Effector CD4-positive, alpha-beta T cell (primary cell): ENCODE measurements at regions not wholly inside any gene's neighbourhood (a gene's known extent, or its start where the extent isn't known, plus 50 kb on each side); places are given as distances from the start of the nearest gene placed in this dataset.

Experiments
- DNase-seq: peaks from one replicate; pipeline ENCODE4 v3.0.0-alpha.2; 2020

GRCh38 chr4:24279469-24279868 lies 304.9 kb downstream of the DHX15 start:
- no peak for DNase-seq

- DNase-seq, result no peak
These were observed 305.7 kb downstream of the DHX15 start for GRCh38 chr4:24278693-24279092.

GRCh38 chr4:24274381-24274941 lies 309.9 kb downstream of the DHX15 start:
- no peak for DNase-seq

GRCh38 chr4:24273136-24273535 lies 311.2 kb downstream of the DHX15 start:
- no peak for DNase-seq

GRCh38 chr4:24266951-24267722 lies 317.2 kb downstream of the DHX15 start:
- DNase-seq, result no peak

- no peak for DNase-seq
These were observed 318.4 kb downstream of the DHX15 start for GRCh38 chr4:24265989-24266388.

GRCh38 chr4:24262616-24263015 lies 321.7 kb downstream of the DHX15 start:
- no peak for DNase-seq

GRCh38 chr4:24262084-24262483 lies 322.3 kb downstream of the DHX15 start:
- DNase-seq, result no peak

- DNase-seq, result no peak
These were observed 323.3 kb downstream of the DHX15 start for GRCh38 chr4:24260923-24261564.

GRCh38 chr4:24260133-24260715 lies 324.1 kb downstream of the DHX15 start:
- DNase-seq, result no peak

GRCh38 chr4:24256547-24256946 lies 327.8 kb downstream of the DHX15 start:
- DNase-seq, result no peak

GRCh38 chr4:24256066-24256465 lies 328.3 kb downstream of the DHX15 start:
- DNase-seq, result no peak

GRCh38 chr4:24252121-24252520 lies 332.2 kb downstream of the DHX15 start:
- no peak for DNase-seq

- no peak for DNase-seq
These were observed 332.8 kb downstream of the DHX15 start for GRCh38 chr4:24251589-24251988.

GRCh38 chr4:24249972-24250371 lies 334.4 kb downstream of the DHX15 start:
- no peak for DNase-seq

- no peak for DNase-seq
These were observed 335.4 kb downstream of the DHX15 start for GRCh38 chr4:24248674-24249630.

- DNase-seq, result no peak
These were observed 338.9 kb downstream of the DHX15 start for GRCh38 chr4:24245491-24245820.

GRCh38 chr4:24244663-24245490 lies 339.5 kb downstream of the DHX15 start:
- DNase-seq, result no peak

- no peak for DNase-seq
These were observed 340.7 kb downstream of the DHX15 start for GRCh38 chr4:24243641-24244040.

GRCh38 chr4:24241511-24241910 lies 342.8 kb downstream of the DHX15 start:
- no peak for DNase-seq

GRCh38 chr4:24240655-24241054 lies 343.7 kb downstream of the DHX15 start:
- DNase-seq, result no peak

- no peak for DNase-seq
These were observed 346.6 kb downstream of the DHX15 start for GRCh38 chr4:24237709-24238108.
